LHCN-M2 (cell line): ENCODE measurements at regions not wholly inside any gene's neighbourhood (a gene's known extent, or its start where the extent isn't known, plus 50 kb on each side); places are given as distances from the start of the nearest gene placed in this dataset.

Source experiments
- DNase-seq: peaks from one replicate; pipeline ENCODE4 v3.0.0-alpha.2; 2012; ENCODE audit warnings: low read depth

DNA sequence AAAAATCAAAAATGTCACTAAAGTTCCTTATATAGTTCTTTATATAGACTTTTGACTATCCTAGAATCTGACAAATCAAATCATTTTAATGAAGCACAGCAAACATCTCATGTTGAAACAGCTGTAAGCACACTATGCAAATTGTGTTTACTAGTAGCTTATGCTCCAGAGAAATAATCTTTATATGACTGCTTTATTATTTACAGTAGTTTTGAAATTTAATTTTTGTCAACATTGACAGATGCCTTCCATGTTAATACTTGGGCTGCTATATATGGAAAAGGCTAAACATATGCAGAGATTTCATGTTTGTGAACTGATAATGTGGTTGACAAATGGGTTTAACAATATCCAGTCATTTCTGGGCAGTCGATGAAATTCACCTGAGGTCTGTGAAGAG lies 616.8 kb downstream of the TAFA4 start:
- DNase-seq = no peak

DNA sequence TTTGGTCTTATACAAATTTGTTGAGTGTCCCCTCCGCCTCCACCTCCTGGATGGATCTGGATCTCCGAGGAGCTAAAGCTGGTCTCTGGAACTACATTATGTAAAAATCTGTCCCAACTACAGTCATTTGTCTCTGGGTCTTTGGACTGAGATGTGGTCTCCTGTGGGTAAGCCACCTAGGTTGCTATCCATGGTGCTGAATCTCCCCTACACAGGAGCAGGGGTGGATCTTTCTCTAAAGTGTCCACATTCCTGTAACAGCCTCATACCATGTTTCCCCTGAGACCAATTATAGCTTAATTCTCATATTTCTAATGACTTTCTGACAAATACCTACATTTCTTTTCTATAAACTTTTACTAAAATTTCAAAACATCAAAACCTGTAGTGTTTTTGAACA lies 625.8 kb downstream of the TAFA4 start:
- DNase-seq = no peak

GRCh38 chr3:68295457-68295856 lies 636.9 kb downstream of the TAFA4 start:
- DNase-seq = no peak

- DNase-seq = no peak
Measured at GRCh38 chr3:68290333-68290732, 635.9 kb upstream of the SUCLG2 start.

DNA sequence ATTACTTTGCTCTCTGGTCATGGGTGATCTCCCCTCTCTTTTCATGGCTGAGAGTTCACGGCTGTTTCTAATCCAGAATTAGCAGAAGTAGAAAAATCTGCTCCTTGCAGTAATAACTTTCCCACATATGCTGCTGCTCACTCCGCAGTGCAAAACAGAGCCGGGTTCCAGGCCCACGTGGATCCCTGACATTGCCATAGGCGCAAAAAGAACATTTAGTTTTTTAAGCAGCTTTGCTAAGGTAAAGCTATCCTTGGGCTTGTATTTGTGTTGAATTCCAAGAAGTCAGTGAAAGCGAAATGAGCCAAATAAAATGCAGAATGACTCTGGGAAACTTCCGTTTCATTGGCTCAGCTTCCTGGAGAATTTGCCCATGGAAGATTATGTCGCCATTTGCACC lies 633.7 kb upstream of the SUCLG2 start:
- DNase-seq = no peak

DNA sequence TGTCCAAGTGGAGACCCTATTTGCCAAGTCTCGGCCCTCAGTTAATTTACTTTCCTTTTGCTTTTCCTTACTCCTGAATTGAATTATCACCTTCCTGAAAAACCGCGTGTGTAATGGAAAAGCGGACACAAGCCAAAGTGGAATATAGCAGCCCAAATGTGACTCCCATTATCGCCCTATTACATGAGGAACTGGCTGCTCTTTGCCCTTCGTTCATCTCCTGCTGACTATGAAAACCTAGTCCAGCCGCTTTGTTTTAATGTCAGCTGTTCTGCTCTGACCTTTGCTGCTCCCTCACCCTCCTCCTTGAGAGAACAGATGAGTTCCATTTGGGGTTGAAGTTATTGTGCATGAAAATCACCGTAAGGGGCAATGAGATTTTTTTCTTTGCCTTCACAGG lies 632.7 kb upstream of the SUCLG2 start:
- DNase-seq = no peak

DNA sequence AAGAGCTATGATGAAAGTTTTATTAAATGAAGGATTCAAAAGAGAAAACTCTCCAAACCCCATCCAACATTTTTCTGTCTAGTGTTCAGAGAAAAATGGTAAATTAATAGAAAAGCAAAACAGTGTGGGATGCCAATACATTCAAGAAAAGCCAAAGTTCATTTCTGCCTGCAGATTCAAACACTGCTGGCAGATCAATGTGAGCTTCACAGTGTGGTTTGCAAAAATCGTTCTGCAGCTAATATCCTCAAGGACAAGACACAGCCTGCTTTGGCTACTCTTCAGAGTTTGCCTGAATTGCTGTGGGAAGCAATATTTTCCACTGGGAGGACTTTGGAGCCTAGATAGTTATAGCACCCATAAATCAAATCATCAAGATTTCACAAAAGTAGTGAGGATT lies 619.9 kb upstream of the SUCLG2 start:
- DNase-seq = no peak

GRCh38 chr3:68271145-68271544 lies 616.7 kb upstream of the SUCLG2 start:
- no peak for DNase-seq

DNA sequence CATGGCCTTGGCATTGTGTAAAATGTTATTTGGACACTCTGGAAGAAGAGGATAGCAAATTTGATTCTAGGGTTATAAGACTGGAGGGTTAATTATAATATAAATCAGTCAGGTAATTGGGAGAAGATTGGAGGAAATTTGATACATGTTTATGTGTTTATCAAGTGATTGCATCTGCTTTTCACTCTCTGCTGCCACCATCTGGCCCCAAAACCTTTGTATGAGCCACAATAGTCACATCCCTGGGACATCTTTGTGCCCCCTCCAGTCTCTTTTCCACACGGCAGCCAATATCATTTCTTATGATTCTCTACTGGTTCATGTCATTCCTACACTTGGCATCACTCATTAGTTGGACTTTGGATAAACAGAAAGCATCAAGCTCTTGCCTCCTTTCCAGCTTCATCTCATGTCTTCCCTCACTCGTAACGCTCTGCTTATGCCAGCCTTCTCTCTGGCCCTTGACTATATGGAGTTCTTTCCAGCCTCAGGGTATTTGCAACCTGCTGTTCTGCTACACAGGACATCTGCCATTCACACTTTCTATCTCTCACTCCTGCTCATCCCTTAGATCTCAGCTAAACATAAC lies 602.3 kb upstream of the SUCLG2 start:
- no peak for DNase-seq

GRCh38 chr3:68249265-68249664 lies 594.9 kb upstream of the SUCLG2 start:
- no peak for DNase-seq

DNA sequence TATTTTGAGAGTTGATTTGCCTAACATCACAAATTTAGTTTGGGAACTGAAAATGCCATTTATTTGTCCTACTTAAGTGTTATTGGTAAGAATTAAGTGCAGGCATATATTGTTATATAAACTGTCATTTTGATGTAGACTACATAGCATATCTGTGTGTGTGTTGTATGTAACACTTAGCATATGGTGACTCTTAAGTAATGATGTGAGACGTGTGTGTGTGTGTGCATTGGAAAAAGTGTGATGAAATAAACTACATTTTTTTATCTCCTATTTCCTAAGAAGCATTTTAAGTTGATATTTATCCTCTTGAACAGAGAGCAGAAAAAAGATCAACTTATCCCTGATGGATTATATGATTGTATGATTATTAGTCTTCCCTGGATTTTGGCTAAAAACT lies 588.2 kb upstream of the SUCLG2 start:
- no peak for DNase-seq

GRCh38 chr3:68239542-68239941 lies 585.1 kb upstream of the SUCLG2 start:
- no peak for DNase-seq

DNA sequence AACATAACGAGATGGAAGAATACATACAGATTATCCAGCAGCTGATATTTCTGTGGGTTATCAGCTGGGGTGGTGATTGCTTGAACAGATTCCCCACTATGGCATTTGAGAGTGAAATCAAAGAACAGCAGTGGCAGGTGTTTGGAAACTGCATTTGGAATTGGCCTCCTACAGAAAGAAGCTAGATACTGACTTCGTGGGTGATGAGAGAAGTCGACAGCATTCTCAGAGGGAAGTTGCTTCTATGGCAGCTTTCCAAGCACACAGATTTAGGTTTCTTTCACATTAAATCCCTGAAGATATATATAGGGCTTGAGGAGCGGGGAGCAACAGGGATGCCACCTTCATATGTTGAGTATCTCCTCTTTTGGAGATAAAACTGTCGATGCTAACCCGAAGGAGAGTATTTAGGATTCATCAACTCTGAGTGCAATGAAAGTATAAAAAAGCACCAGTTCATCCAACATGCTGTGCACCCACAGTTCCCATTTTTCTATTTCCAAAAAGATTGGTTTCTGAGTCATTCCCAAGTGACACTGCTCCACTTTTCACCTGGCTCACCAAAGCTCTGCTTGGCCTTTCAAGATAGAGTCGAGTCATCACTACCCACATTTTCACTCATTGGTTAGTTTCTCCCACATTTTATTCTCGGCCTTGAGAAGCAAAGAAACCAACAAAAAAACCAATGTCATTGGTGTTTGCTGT lies 579.8 kb upstream of the SUCLG2 start:
- no peak for DNase-seq

- DNase-seq = no peak
Measured at GRCh38 chr3:68228856-68229255, 574.4 kb upstream of the SUCLG2 start.

- DNase-seq = no peak
Measured at GRCh38 chr3:68220832-68221231, 566.4 kb upstream of the SUCLG2 start.

- DNase-seq = no peak
Measured at GRCh38 chr3:68211637-68212036, 557.2 kb upstream of the SUCLG2 start.

GRCh38 chr3:68210635-68211034 lies 556.2 kb upstream of the SUCLG2 start:
- DNase-seq = no peak

DNA sequence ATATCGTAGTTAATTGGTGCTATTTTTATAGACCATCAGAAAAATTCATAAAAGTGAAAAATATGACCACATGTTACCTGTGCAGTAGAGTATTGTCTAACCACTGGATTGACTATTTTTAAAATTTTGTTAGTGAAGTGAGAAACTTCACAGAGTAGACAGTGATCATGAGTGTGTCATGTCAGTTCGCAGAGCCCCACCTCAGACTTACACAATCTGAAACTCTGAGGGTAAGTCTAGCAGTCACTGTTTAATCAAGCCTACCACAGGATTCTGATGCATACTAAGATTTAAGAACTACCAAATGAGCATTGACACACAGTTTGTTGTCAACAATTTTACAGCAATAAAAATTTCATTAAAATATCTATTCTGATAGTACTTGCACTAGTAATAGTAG lies 552.9 kb upstream of the SUCLG2 start:
- DNase-seq = no peak

DNA sequence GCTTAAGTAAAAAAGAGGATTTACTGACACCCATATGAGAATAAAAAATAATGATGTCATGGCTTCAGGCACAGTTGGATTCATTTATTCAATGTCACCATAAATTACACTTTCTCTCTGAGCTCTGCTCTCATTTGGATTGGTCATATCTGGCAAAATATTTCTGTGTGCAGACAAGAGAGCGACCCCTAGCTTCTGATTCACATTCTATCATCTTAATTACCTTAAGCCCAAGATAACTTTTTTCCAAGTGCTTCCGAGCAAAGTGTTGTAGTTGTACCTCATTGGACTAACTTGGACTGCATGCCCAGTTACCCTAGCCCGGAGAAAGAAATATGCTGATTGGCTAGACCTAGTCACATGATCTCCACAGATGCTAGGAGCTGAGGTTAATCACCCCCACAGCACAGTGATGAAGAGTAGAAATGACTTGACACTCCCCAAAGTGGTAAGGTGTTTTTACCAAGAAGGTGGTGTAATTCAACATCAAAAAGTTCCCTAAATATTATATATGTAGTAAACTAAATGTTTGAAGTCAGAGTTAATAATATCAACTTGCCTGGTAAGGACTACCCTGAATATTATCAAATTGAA lies 552.2 kb upstream of the SUCLG2 start:
- DNase-seq = no peak

GRCh38 chr3:68186733-68187132 lies 532.3 kb upstream of the SUCLG2 start:
- DNase-seq = no peak

DNA sequence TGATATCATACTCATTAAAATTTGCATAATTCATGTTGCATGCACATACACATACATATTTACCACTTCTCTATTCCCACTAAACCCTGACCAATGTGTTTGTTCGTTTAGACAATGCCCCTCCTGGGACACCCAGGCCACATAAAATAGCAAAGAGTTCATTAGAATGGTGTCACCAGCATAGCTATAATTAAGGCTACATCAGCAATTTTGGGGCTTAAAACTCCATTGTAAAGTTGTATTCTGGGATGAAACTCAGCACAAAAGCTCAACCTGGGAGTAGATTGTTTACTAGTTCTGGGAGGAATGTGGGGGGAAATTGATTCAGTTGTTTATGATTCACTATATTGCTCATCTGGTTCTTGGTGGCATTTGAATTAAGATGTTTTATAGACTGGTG lies 522.2 kb upstream of the SUCLG2 start:
- no peak for DNase-seq

- DNase-seq = no peak
Measured at GRCh38 chr3:68173012-68173634, 518.7 kb upstream of the SUCLG2 start.

DNA sequence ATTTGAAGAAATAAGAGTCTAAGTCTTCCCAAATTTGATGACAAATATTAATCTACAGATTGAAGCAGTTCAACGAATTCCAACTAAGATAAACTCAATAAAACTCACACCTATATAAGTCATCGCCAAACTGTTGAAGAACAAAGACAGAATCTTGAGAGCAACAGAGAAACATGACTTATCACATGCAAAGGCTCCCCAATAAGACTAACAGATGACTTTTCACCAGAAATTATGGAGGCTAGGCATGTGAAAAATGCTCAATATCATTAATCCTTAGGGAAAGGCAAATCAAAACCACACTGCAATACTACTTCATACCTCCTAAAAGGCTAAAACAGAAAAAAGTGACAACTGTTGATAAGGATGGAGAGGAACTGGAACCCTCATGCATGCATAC lies 517.6 kb upstream of the SUCLG2 start:
- DNase-seq = no peak
